ENCODE measurements at regions not wholly inside any gene's neighbourhood (a gene's known extent, or its start where the extent isn't known, plus 50 kb on each side); places are given as distances from the start of the nearest gene placed in this dataset.

DNA sequence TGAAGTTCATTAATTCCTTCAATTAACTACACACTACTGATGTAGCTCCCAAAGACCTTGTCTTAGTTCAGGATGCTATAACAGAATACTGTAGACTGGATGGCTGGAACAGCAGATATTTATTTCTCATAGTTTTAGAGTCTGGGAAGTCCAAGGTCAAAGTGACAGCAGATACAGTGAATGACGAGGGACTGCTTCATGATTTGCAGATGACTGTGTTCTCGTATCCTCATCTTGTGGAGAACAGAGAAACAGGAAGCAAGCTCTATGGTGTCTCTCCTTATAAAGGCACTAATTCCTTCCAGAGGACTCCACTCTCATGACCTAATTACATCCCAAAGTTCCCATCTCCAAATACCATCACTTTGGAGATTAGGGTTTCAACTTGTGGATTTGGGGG is 65.6 kb upstream of the MAP1B start:
- TF ChIP-seq, protein P1, sequence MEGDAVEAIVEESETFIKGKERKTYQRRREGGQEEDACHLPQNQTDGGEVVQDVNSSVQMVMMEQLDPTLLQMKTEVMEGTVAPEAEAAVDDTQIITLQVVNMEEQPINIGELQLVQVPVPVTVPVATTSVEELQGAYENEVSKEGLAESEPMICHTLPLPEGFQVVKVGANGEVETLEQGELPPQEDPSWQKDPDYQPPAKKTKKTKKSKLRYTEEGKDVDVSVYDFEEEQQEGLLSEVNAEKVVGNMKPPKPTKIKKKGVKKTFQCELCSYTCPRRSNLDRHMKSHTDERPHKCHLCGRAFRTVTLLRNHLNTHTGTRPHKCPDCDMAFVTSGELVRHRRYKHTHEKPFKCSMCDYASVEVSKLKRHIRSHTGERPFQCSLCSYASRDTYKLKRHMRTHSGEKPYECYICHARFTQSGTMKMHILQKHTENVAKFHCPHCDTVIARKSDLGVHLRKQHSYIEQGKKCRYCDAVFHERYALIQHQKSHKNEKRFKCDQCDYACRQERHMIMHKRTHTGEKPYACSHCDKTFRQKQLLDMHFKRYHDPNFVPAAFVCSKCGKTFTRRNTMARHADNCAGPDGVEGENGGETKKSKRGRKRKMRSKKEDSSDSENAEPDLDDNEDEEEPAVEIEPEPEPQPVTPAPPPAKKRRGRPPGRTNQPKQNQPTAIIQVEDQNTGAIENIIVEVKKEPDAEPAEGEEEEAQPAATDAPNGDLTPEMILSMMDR (IDR thresholded peaks at IDR 0.05; ENCODE audit: low read length) = no peak
- no peak for TF ChIP-seq EZH2 (IDR thresholded peaks at IDR 0.05; ENCODE audit: borderline replicate concordance, low read length)
- H3K4me3 ChIP-seq (ENCODE audit: low read depth, low read length, poor library complexity, severe bottlenecking) = no peak overlapping the region
- H3K9me3 ChIP-seq (ENCODE audit: low read length) = no peaks in the 10 kb centered on the region

DNA sequence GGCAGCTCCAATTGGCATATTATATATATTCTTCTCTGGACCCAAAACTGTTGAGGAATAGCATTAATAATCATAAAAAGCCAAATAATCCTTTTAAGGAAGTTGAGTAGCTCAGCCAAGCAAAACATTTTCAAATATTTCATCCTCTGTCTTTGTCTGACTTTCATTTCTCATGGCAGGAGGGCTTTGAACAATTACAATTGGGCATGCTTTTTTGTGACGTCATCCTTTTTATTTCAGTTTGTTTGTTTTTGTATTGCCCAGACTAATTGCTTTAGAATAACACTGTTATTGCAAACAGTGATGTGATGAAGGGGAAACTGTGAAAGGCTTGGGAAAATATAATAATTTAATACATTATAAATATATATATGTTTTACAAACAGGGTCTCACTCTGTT is 65.2 kb upstream of the MAP1B start:
- no peaks in the 10 kb centered on the region for H3K27me3 ChIP-seq (ENCODE audit: insufficient read depth, low read length)
- H3K36me3 ChIP-seq (ENCODE audit: insufficient read depth, low read length) = no peaks in the 10 kb centered on the region
- no peaks in the 10 kb centered on the region for H3F3A ChIP-seq (ENCODE audit: insufficient read depth, low read length)
- no peaks in the 10 kb centered on the region for H3K79me2 ChIP-seq (ENCODE audit: insufficient read depth, low read length)
- H4K20me1 ChIP-seq (ENCODE audit: insufficient read depth, low read length) = no peaks in the 10 kb centered on the region
- H3K4me1 ChIP-seq (ENCODE audit: insufficient read depth, low read length, severe bottlenecking) = no peaks in the 10 kb centered on the region
- no peak overlapping the region for H3K9ac ChIP-seq (ENCODE audit: low read length)
- no peak overlapping the region for H2AFZ ChIP-seq (ENCODE audit: low read length)
- no peak overlapping the region for H3K4me3 ChIP-seq (ENCODE audit: low read depth, low read length, poor library complexity, severe bottlenecking)
- TF ChIP-seq, protein P1 (IDR thresholded peaks at IDR 0.05; ENCODE audit: low read length) = no peak
- TF ChIP-seq EZH2 (IDR thresholded peaks at IDR 0.05; ENCODE audit: borderline replicate concordance, low read length) = no peak
- H3K9me2 ChIP-seq (ENCODE audit: low read depth, low read length) = no peaks in the 10 kb centered on the region
- H3K4me2 ChIP-seq (ENCODE audit: low read length) = no peak overlapping the region
- no peak overlapping the region for H3K27ac ChIP-seq (ENCODE audit: low read depth, low read length, poor library complexity, severe bottlenecking)
- H3K9me3 ChIP-seq (ENCODE audit: low read length) = no peaks in the 10 kb centered on the region

More for the DNA sequence above, 65.6 kb upstream of the MAP1B start:
- Histone ChIP-seq H3K27me3 (ENCODE audit: insufficient read depth, low read length) (no peaks in the 10 kb centered on the region), H3K4me1 (ENCODE audit: insufficient read depth, low read length, severe bottlenecking) (no peaks in the 10 kb centered on the region), H3K27ac (ENCODE audit: low read depth, low read length, poor library complexity, severe bottlenecking) (no peak overlapping the region), H4K20me1 (ENCODE audit: insufficient read depth, low read length) (no peaks in the 10 kb centered on the region), H3K36me3 (ENCODE audit: insufficient read depth, low read length) (no peaks in the 10 kb centered on the region), H3K79me2 (ENCODE audit: insufficient read depth, low read length) (no peaks in the 10 kb centered on the region), H3K9ac (ENCODE audit: low read length) (no peak overlapping the region), H3K9me2 (ENCODE audit: low read depth, low read length) (no peaks in the 10 kb centered on the region), H3K4me2 (ENCODE audit: low read length) (no peak overlapping the region), H2AFZ (ENCODE audit: low read length) (no peak overlapping the region), H3F3A (ENCODE audit: insufficient read depth, low read length) (no peaks in the 10 kb centered on the region)

DNA sequence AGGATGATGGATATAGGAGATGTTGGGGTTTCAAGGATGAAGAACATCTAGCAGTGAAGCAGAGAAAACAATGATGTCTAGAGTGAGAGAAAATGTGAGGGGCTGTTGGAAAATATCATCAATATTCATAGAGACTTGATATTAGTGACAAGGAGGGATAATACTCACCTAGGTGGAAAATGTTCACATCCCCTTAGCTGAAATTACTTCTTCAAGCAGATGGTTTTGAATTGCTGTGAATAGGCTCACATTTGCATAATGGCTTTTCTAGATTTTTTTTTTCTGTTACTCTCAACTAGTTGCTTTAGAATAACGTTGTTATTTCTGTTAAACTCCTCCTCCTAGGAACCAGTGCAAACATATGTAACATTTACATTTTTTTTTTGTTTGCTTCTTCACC is 61.6 kb upstream of the MAP1B start:
- no peak overlapping the region for H3K27ac ChIP-seq (ENCODE audit: low read depth, low read length, poor library complexity, severe bottlenecking)
- H3K9ac ChIP-seq (ENCODE audit: low read length) = no peak overlapping the region
- H3K36me3 ChIP-seq (ENCODE audit: insufficient read depth, low read length) = no peaks in the 10 kb centered on the region
- H4K20me1 ChIP-seq (ENCODE audit: insufficient read depth, low read length) = no peaks in the 10 kb centered on the region
- no peaks in the 10 kb centered on the region for H3K4me1 ChIP-seq (ENCODE audit: insufficient read depth, low read length, severe bottlenecking)
- H3K9me3 ChIP-seq (ENCODE audit: low read length) = no peaks in the 10 kb centered on the region
- no peak overlapping the region for H3K4me3 ChIP-seq (ENCODE audit: low read depth, low read length, poor library complexity, severe bottlenecking)
- H3K79me2 ChIP-seq (ENCODE audit: insufficient read depth, low read length) = no peaks in the 10 kb centered on the region
- no peaks in the 10 kb centered on the region for H3K27me3 ChIP-seq (ENCODE audit: insufficient read depth, low read length)
- TF ChIP-seq EZH2 (IDR thresholded peaks at IDR 0.05; ENCODE audit: borderline replicate concordance, low read length) = no peak
- TF ChIP-seq, protein P1 (IDR thresholded peaks at IDR 0.05; ENCODE audit: low read length) = no peak
- no peaks in the 10 kb centered on the region for H3F3A ChIP-seq (ENCODE audit: insufficient read depth, low read length)
- H3K4me2 ChIP-seq (ENCODE audit: low read length) = no peak overlapping the region
- H2AFZ ChIP-seq (ENCODE audit: low read length) = no peak overlapping the region
- no peaks in the 10 kb centered on the region for H3K9me2 ChIP-seq (ENCODE audit: low read depth, low read length)

Measured in OCI-LY1 (cell line).